ENCODE measurements at regions not wholly inside any gene's neighbourhood (a gene's known extent, or its start where the extent isn't known, plus 50 kb on each side); places are given as distances from the start of the nearest gene placed in this dataset.

- Histone ChIP-seq H4K20me1 (replicated peaks; ENCODE audit: control insufficient read depth, extremely low read depth, insufficient read depth, low read length) (no peaks in the 10 kb centered on the region), H3K9me3 (replicated peaks; ENCODE audit: control insufficient read depth, insufficient read depth, low read length) (no peaks in the 10 kb centered on the region), H3K9me1 (replicated peaks; ENCODE audit: control insufficient read depth, extremely low read depth, insufficient read depth, low read length) (no peaks in the 10 kb centered on the region), H3K4me3 (replicated peaks in 1 of 3; ENCODE audit: insufficient read depth in 1 of 3, low read depth in 1 of 3, low read length in 3 of 3) (no peak overlapping the region), H3K79me2 (ENCODE audit: control insufficient read depth, insufficient read depth, low read length) (no peaks in the 10 kb centered on the region), H3K27ac (ENCODE audit: insufficient read depth, low read depth, low read length) (no peak overlapping the region), H3K27me3 (ENCODE audit: control insufficient read depth in 2 of 2, insufficient read depth in 2 of 2, low read length in 2 of 2) (no peaks in the 10 kb centered on the region), H3K4me1 (ENCODE audit: control insufficient read depth, extremely low read depth, insufficient read depth, low read length) (no peaks in the 10 kb centered on the region), H3K4me2 (ENCODE audit: insufficient read depth, low read length) (no peak overlapping the region), H3K36me3 (ENCODE audit: control insufficient read depth in 2 of 2, extremely low read depth in 1 of 2, insufficient read depth in 2 of 2, low read length in 2 of 2) (no peaks in the 10 kb centered on the region), H2AFZ (ENCODE audit: low read depth, low read length) (no peak overlapping the region), H3K9ac (replicated peaks; ENCODE audit: extremely low read depth, insufficient read depth, low read length) (no peak overlapping the region)
- ChIA-PET CTCF (no interaction called here), POLR2A (no interaction called here)
- intact Hi-C loops (cut with micrococcal nuclease): no loop called here
- dilution Hi-C loops (cut with MboI; ENCODE audit: extremely low pct_ligation_motif_present, low sequenced_read_pairs): no loop called here
- no peak for TF ChIP-seq MAX (IDR thresholded peaks at IDR 0.05; ENCODE audit: insufficient read depth, insufficient read length)
- no peak for TF ChIP-seq CTCF (IDR thresholded peaks at IDR 0.05; ENCODE audit: extremely low read depth in 1 of 2, insufficient read depth in 1 of 2, low read depth in 1 of 2, low read length in 2 of 2)
- no peak for TF ChIP-seq MYC (IDR thresholded peaks at IDR 0.05; ENCODE audit: low read depth, low read length)
- TF ChIP-seq JUN (IDR thresholded peaks at IDR 0.05; ENCODE audit: borderline replicate concordance, insufficient read depth, insufficient read length, low read depth): no peak
- no peak for TF ChIP-seq FOS (IDR thresholded peaks at IDR 0.05; ENCODE audit: borderline replicate concordance, insufficient read depth, low read length)
- no peak for TF ChIP-seq POLR2A (IDR thresholded peaks at IDR 0.05; ENCODE audit: low read depth, low read length)
- no peak for TF ChIP-seq POLR2AphosphoS5 (IDR thresholded peaks at IDR 0.05; ENCODE audit: insufficient read depth, low read depth, low read length)
- no peak for TF ChIP-seq EZH2 (IDR thresholded peaks at IDR 0.05; ENCODE audit: borderline replicate concordance, low read depth, low read length, severe bottlenecking)
- TF ChIP-seq GATA2 (IDR thresholded peaks at IDR 0.05; ENCODE audit: insufficient read depth, insufficient read length, low read depth, low read length): no peak
- FAIRE-seq: no peak
- no TSS peak for BruUV-seq (replicated peaks)
- DNase-seq (ENCODE audit: low read depth, low spot score): no peak
Observed at GRCh38 chr6:143589162-143589561, 77.6 kb upstream of the FUCA2 start.

All from endothelial cell of umbilical vein (primary cell).